ENCODE measurements at regions not wholly inside any gene's neighbourhood (a gene's known extent, or its start where the extent isn't known, plus 50 kb on each side); places are given as distances from the start of the nearest gene placed in this dataset.

GRCh38 chr13:99819967-99820366, 151.6 kb downstream of the ZIC5 start:
- TF ChIP-seq CTCF (IDR thresholded peaks at IDR 0.05; ENCODE audit: borderline replicate concordance, extremely low read depth, low read length, poor library complexity, severe bottlenecking) = no peak
- TF ChIP-seq EZH2 (IDR thresholded peaks at IDR 0.05; ENCODE audit: borderline replicate concordance, low read depth, low read length, severe bottlenecking) = no peak
